ENCODE measurements at regions not wholly inside any gene's neighbourhood (a gene's known extent, or its start where the extent isn't known, plus 50 kb on each side); places are given as distances from the start of the nearest gene placed in this dataset.

DNA sequence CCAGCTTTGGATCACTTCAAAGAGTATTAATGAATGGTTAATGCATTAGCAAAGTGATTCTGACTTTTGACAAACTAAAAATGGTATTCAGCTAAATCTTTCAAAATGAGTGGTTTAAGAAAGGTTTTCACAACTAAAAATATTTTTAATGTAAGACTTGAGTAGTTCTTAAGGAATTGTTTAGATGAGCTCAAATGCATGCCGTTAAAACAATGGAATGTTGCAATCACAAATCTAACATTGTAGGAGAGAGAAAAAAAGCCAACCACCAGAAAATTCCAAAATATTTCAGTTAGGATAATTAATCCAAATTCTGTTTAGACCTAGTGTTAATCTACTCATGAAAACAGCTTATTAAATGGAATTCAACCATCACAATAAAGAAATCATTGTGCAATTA is 1044.8 kb upstream of the SLC10A2 start:
- no peak for TF ChIP-seq YY1 (IDR thresholded peaks at IDR 0.05; ENCODE audit: insufficient read depth, insufficient read length)
- no peak for TF ChIP-seq ZNF274 (IDR thresholded peaks at IDR 0.05; ENCODE audit: low read depth, low read length)
- TF ChIP-seq SUZ12 (IDR thresholded peaks at IDR 0.05; ENCODE audit: extremely low read depth, insufficient read depth, insufficient read length) = no peak
- H3K4me3 ChIP-seq (ENCODE audit: insufficient read length, low read depth) = no peak overlapping the region
- no peak for DNase-seq (ENCODE audit: low read depth, low spot score)
- H3K9me3 ChIP-seq (ENCODE audit: insufficient read depth, low read length) = peaks cover 11% of the 10 kb centered on the region; the same call in 1 of the 2 replicates
- H3K36me3 ChIP-seq (ENCODE audit: insufficient read depth, insufficient read length, low read length) = no peaks in the 10 kb centered on the region
- no peaks in the 10 kb centered on the region for H3K27me3 ChIP-seq (ENCODE audit: insufficient read depth, insufficient read length)
- H3K4me1 ChIP-seq (ENCODE audit: insufficient read depth, insufficient read length) = no peaks in the 10 kb centered on the region
- no peak overlapping the region for H3K9ac ChIP-seq (ENCODE audit: insufficient read length, low read depth)

- Histone ChIP-seq H3K27me3 (ENCODE audit: insufficient read depth, insufficient read length) (no peaks in the 10 kb centered on the region), H3K4me1 (ENCODE audit: insufficient read depth, insufficient read length) (no peaks in the 10 kb centered on the region), H3K4me3 (ENCODE audit: insufficient read length, low read depth) (no peak overlapping the region), H3K9ac (ENCODE audit: insufficient read length, low read depth) (no peak overlapping the region), H3K9me3 (ENCODE audit: insufficient read depth, low read length) (peaks cover 11% of the 10 kb centered on the region; the same call in 1 of the 2 replicates), H3K36me3 (ENCODE audit: insufficient read depth, insufficient read length, low read length) (no peaks in the 10 kb centered on the region)
- no peak for DNase-seq (ENCODE audit: low read depth, low spot score)
- TF ChIP-seq SUZ12 (IDR thresholded peaks at IDR 0.05; ENCODE audit: extremely low read depth, insufficient read depth, insufficient read length) (no peak), YY1 (IDR thresholded peaks at IDR 0.05; ENCODE audit: insufficient read depth, insufficient read length) (no peak), ZNF274 (IDR thresholded peaks at IDR 0.05; ENCODE audit: low read depth, low read length) (no peak)
Observed at GRCh38 chr13:104106705-104107393, 1040.6 kb upstream of the SLC10A2 start.

- H3K4me1 ChIP-seq (ENCODE audit: insufficient read depth, insufficient read length) = no peaks in the 10 kb centered on the region
- no peak for TF ChIP-seq ZNF274 (IDR thresholded peaks at IDR 0.05; ENCODE audit: low read depth, low read length)
- TF ChIP-seq YY1 (IDR thresholded peaks at IDR 0.05; ENCODE audit: insufficient read depth, insufficient read length) = no peak
- TF ChIP-seq SUZ12 (IDR thresholded peaks at IDR 0.05; ENCODE audit: extremely low read depth, insufficient read depth, insufficient read length) = no peak
- no peaks in the 10 kb centered on the region for H3K27me3 ChIP-seq (ENCODE audit: insufficient read depth, insufficient read length)
- H3K9ac ChIP-seq (ENCODE audit: insufficient read length, low read depth) = no peak overlapping the region
- DNase-seq (ENCODE audit: low read depth, low spot score) = no peak
- peaks cover 11% of the 10 kb centered on the region; the same call in 1 of the 2 replicates for H3K9me3 ChIP-seq (ENCODE audit: insufficient read depth, low read length)
- H3K36me3 ChIP-seq (ENCODE audit: insufficient read depth, insufficient read length, low read length) = no peaks in the 10 kb centered on the region
- H3K4me3 ChIP-seq (ENCODE audit: insufficient read length, low read depth) = no peak overlapping the region
Observed at GRCh38 chr13:104105418-104106355, 1039.5 kb upstream of the SLC10A2 start.

GRCh38 chr13:104099750-104100149 is 1033.5 kb upstream of the SLC10A2 start:
- no peak for TF ChIP-seq YY1 (IDR thresholded peaks at IDR 0.05; ENCODE audit: insufficient read depth, insufficient read length)
- TF ChIP-seq SUZ12 (IDR thresholded peaks at IDR 0.05; ENCODE audit: extremely low read depth, insufficient read depth, insufficient read length) = no peak
- no peak for TF ChIP-seq ZNF274 (IDR thresholded peaks at IDR 0.05; ENCODE audit: low read depth, low read length)
- H3K4me1 ChIP-seq (ENCODE audit: insufficient read depth, insufficient read length) = no peaks in the 10 kb centered on the region
- no peak overlapping the region for H3K9ac ChIP-seq (ENCODE audit: insufficient read length, low read depth)

DNA sequence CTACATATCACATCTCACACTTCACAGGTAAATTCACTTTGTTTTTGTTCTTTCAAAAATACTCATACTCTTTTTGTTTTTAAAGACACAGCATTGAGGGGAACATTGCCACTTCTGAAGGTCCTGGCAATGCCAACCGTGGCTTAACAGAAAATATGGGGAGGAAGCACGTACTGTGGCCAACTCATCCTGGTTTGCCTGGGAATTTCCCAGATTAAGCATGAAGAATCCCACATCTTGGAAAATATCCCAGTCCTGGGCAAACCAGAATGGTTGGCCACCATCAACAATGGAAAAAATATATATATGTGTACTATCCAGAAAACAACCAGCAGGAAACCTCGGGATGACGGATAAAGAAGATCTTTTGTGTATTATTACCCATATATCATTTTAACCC is 1032.2 kb upstream of the SLC10A2 start:
- Histone ChIP-seq H3K9ac (ENCODE audit: insufficient read length, low read depth) (no peak overlapping the region), H3K27me3 (ENCODE audit: insufficient read depth, insufficient read length) (no peaks in the 10 kb centered on the region), H3K36me3 (ENCODE audit: insufficient read depth, insufficient read length, low read length) (no peaks in the 10 kb centered on the region), H3K4me1 (ENCODE audit: insufficient read depth, insufficient read length) (no peaks in the 10 kb centered on the region), H3K4me3 (ENCODE audit: insufficient read length, low read depth) (no peak overlapping the region), H3K9me3 (ENCODE audit: insufficient read depth, low read length) (no peaks in the 10 kb centered on the region)
- no peak for DNase-seq (ENCODE audit: low read depth, low spot score)
- no peak for TF ChIP-seq ZNF274 (IDR thresholded peaks at IDR 0.05; ENCODE audit: low read depth, low read length)
- TF ChIP-seq SUZ12 (IDR thresholded peaks at IDR 0.05; ENCODE audit: extremely low read depth, insufficient read depth, insufficient read length) = no peak
- no peak for TF ChIP-seq YY1 (IDR thresholded peaks at IDR 0.05; ENCODE audit: insufficient read depth, insufficient read length)

More at GRCh38 chr13:104099750-104100149, 1033.5 kb upstream of the SLC10A2 start:
- H3K4me3 ChIP-seq (ENCODE audit: insufficient read length, low read depth) = no peak overlapping the region
- no peak for DNase-seq (ENCODE audit: low read depth, low spot score)
- H3K9me3 ChIP-seq (ENCODE audit: insufficient read depth, low read length) = no peaks in the 10 kb centered on the region
- no peaks in the 10 kb centered on the region for H3K36me3 ChIP-seq (ENCODE audit: insufficient read depth, insufficient read length, low read length)
- no peaks in the 10 kb centered on the region for H3K27me3 ChIP-seq (ENCODE audit: insufficient read depth, insufficient read length)

DNA sequence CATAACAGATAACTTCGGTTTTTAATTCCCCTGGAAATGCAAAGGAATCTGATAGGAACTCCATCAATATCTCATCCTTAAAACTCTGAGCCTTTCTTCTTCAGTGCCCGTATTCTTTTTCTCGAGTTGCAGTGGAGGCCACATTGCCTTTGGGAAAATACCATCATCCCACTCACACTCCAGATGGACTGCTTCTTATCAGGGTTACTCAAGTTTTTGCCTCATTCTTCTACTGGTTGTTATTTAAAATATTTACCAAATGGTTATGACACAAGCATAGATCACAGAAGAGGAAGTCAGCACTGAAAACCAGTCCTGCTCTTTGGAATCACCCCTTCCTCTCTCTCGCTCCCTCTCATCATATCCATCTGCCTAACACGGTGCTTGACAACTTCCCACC is 1020.5 kb upstream of the SLC10A2 start:
- Histone ChIP-seq H3K27me3 (ENCODE audit: insufficient read depth, insufficient read length) (no peaks in the 10 kb centered on the region), H3K4me3 (ENCODE audit: insufficient read length, low read depth) (no peak overlapping the region), H3K4me1 (ENCODE audit: insufficient read depth, insufficient read length) (no peaks in the 10 kb centered on the region), H3K9ac (ENCODE audit: insufficient read length, low read depth) (no peak overlapping the region), H3K9me3 (ENCODE audit: insufficient read depth, low read length) (no peaks in the 10 kb centered on the region), H3K36me3 (ENCODE audit: insufficient read depth, insufficient read length, low read length) (no peaks in the 10 kb centered on the region)
- DNase-seq (ENCODE audit: low read depth, low spot score) = no peak
- TF ChIP-seq YY1 (IDR thresholded peaks at IDR 0.05; ENCODE audit: insufficient read depth, insufficient read length) (no peak), SUZ12 (IDR thresholded peaks at IDR 0.05; ENCODE audit: extremely low read depth, insufficient read depth, insufficient read length) (no peak), ZNF274 (IDR thresholded peaks at IDR 0.05; ENCODE audit: low read depth, low read length) (no peak)

- Histone ChIP-seq H3K4me3 (ENCODE audit: insufficient read length, low read depth) (no peak overlapping the region), H3K36me3 (ENCODE audit: insufficient read depth, insufficient read length, low read length) (no peaks in the 10 kb centered on the region), H3K9me3 (ENCODE audit: insufficient read depth, low read length) (no peaks in the 10 kb centered on the region), H3K4me1 (ENCODE audit: insufficient read depth, insufficient read length) (no peaks in the 10 kb centered on the region), H3K9ac (ENCODE audit: insufficient read length, low read depth) (no peak overlapping the region), H3K27me3 (ENCODE audit: insufficient read depth, insufficient read length) (no peaks in the 10 kb centered on the region)
- DNase-seq (ENCODE audit: low read depth, low spot score) = no peak
- no peak for TF ChIP-seq YY1 (IDR thresholded peaks at IDR 0.05; ENCODE audit: insufficient read depth, insufficient read length)
- TF ChIP-seq ZNF274 (IDR thresholded peaks at IDR 0.05; ENCODE audit: low read depth, low read length) = no peak
- no peak for TF ChIP-seq SUZ12 (IDR thresholded peaks at IDR 0.05; ENCODE audit: extremely low read depth, insufficient read depth, insufficient read length)
Observed at GRCh38 chr13:104086210-104086609, 1020.0 kb upstream of the SLC10A2 start.
